ENCODE measurements at regions not wholly inside any gene's neighbourhood (a gene's known extent, or its start where the extent isn't known, plus 50 kb on each side); places are given as distances from the start of the nearest gene placed in this dataset.
"Not testable (repeated sequence)": the region's sequence is repeated elsewhere in the genome, so short reads cannot be mapped to it uniquely, and the experiment has no call there.

GRCh38 chr6:16898640-16899396 lies 137.6 kb upstream of the ATXN1 start:
- Histone ChIP-seq H3K27me3 (no peaks in the 10 kb centered on the region), H3K4me1 (peaks cover 6 to 9% of the 10 kb centered on the region in 2 donors), H3K27ac (no peak overlapping the region), H3K36me3 (no peaks in the 10 kb centered on the region), H3K9me3 (no peaks in the 10 kb centered on the region), H3K4me3 (no peak overlapping the region)
- TF ChIP-seq POLR2A (IDR thresholded peaks at IDR 0.05), result no peak
- no peak for TF ChIP-seq CTCF (IDR thresholded peaks at IDR 0.05 in 4 of 5, conservative IDR thresholded peaks at IDR 0.05 in 1 of 5)
- in situ Hi-C loops (cut with MboI; ENCODE audit: low sequenced_read_pairs in 4 of 4) (no loop called here), intact Hi-C loops (cut with DNase I; ENCODE audit: low total_unique reads) (no loop called here)
- ATAC-seq, result no peak
- DNase-seq, result no peak

- in situ Hi-C loops (cut with MboI; ENCODE audit: low sequenced_read_pairs in 4 of 4) (no loop called here), intact Hi-C loops (cut with DNase I; ENCODE audit: low total_unique reads) (no loop called here)
- ATAC-seq (no peak), DNase-seq (no peak)
- no peaks in the 10 kb centered on the region for H3K4me1 ChIP-seq
- no peaks in the 10 kb centered on the region for H3K27me3 ChIP-seq
- no peak overlapping the region for H3K27ac ChIP-seq
- TF ChIP-seq CTCF (IDR thresholded peaks at IDR 0.05 in 4 of 5, conservative IDR thresholded peaks at IDR 0.05 in 1 of 5), result no peak
- no peak for TF ChIP-seq POLR2A (IDR thresholded peaks at IDR 0.05)
- no peaks in the 10 kb centered on the region for H3K36me3 ChIP-seq
- no peaks in the 10 kb centered on the region for H3K9me3 ChIP-seq
- H3K4me3 ChIP-seq, result no peak overlapping the region
Measured at GRCh38 chr6:16897669-16898068, 136.4 kb upstream of the ATXN1 start.

GRCh38 chr6:16894301-16894700 lies 133.0 kb upstream of the ATXN1 start:
- Histone ChIP-seq H3K4me3 (no peak overlapping the region), H3K36me3 (no peaks in the 10 kb centered on the region), H3K27ac (no peak overlapping the region), H3K27me3 (no peaks in the 10 kb centered on the region), H3K9me3 (no peaks in the 10 kb centered on the region), H3K4me1 (no peaks in the 10 kb centered on the region)
- intact Hi-C loops (cut with DNase I; ENCODE audit: low total_unique reads), result no loop called here
- in situ Hi-C loops (cut with MboI; ENCODE audit: low sequenced_read_pairs in 4 of 4), result no loop called here
- no peak for DNase-seq
- TF ChIP-seq POLR2A (IDR thresholded peaks at IDR 0.05) (no peak), CTCF (IDR thresholded peaks at IDR 0.05 in 4 of 5, conservative IDR thresholded peaks at IDR 0.05 in 1 of 5) (no peak)
- ATAC-seq, result no peak

GRCh38 chr6:16891110-16891509 lies 129.8 kb upstream of the ATXN1 start:
- H3K9me3 ChIP-seq; ATAC-seq; H3K4me3 ChIP-seq; in situ Hi-C loops (cut with MboI; ENCODE audit: low sequenced_read_pairs in 4 of 4); H3K27ac ChIP-seq; H3K36me3 ChIP-seq; intact Hi-C loops (cut with DNase I; ENCODE audit: low total_unique reads); H3K4me1 ChIP-seq; H3K27me3 ChIP-seq; DNase-seq: not testable (repeated sequence)

GRCh38 chr6:16885411-16886160 lies 124.3 kb upstream of the ATXN1 start:
- H3K36me3 ChIP-seq, result no peaks in the 10 kb centered on the region
- no peaks in the 10 kb centered on the region for H3K4me1 ChIP-seq
- H3K27me3 ChIP-seq, result no peaks in the 10 kb centered on the region
- H3K9me3 ChIP-seq, result no peaks in the 10 kb centered on the region
- H3K4me3 ChIP-seq, result no peak overlapping the region
- no peak for ATAC-seq
- intact Hi-C loops (cut with DNase I; ENCODE audit: low total_unique reads), result no loop called here
- no peak for TF ChIP-seq CTCF (IDR thresholded peaks at IDR 0.05 in 4 of 5, conservative IDR thresholded peaks at IDR 0.05 in 1 of 5)
- no peak for TF ChIP-seq POLR2A (IDR thresholded peaks at IDR 0.05)
- in situ Hi-C loops (cut with MboI; ENCODE audit: low sequenced_read_pairs in 4 of 4), result no loop called here
- no peak for DNase-seq
- no peak overlapping the region for H3K27ac ChIP-seq
